HG02571 (cell line): ENCODE measurements at regions not wholly inside any gene's neighbourhood (a gene's known extent, or its start where the extent isn't known, plus 50 kb on each side); places are given as distances from the start of the nearest gene placed in this dataset.
"Not testable (repeated sequence)": the region's sequence is repeated elsewhere in the genome, so short reads cannot be mapped to it uniquely, and the experiment has no call there.

Experiments used
- ATAC-seq: cut with Tn5 transposase; IDR thresholded peaks from one replicate; pipeline ENCODE4 v1.9.1; 2021; ENCODE audit warnings: mild to moderate bottlenecking, moderate library complexity; ENCODE audit not compliant: unreplicated experiment

GRCh38 chr3:182487143-182487542 is 306.2 kb upstream of the ATP11B start:
- no peak for ATAC-seq

- no peak for ATAC-seq
Measured at GRCh38 chr3:182487611-182488010, 305.7 kb upstream of the ATP11B start.

- no peak for ATAC-seq
Measured at GRCh38 chr3:182490596-182491491, 302.5 kb upstream of the ATP11B start.

- no peak for ATAC-seq
Measured at GRCh38 chr3:182491577-182491976, 301.7 kb upstream of the ATP11B start.

GRCh38 chr3:182492536-182492935 is 300.8 kb upstream of the ATP11B start:
- no peak for ATAC-seq

GRCh38 chr3:182500289-182500688 is 293.0 kb upstream of the ATP11B start:
- no peak for ATAC-seq

- no peak for ATAC-seq
Measured at GRCh38 chr3:182501856-182502255, 291.4 kb upstream of the ATP11B start.

GRCh38 chr3:182503401-182503800 is 289.9 kb upstream of the ATP11B start:
- no peak for ATAC-seq

DNA sequence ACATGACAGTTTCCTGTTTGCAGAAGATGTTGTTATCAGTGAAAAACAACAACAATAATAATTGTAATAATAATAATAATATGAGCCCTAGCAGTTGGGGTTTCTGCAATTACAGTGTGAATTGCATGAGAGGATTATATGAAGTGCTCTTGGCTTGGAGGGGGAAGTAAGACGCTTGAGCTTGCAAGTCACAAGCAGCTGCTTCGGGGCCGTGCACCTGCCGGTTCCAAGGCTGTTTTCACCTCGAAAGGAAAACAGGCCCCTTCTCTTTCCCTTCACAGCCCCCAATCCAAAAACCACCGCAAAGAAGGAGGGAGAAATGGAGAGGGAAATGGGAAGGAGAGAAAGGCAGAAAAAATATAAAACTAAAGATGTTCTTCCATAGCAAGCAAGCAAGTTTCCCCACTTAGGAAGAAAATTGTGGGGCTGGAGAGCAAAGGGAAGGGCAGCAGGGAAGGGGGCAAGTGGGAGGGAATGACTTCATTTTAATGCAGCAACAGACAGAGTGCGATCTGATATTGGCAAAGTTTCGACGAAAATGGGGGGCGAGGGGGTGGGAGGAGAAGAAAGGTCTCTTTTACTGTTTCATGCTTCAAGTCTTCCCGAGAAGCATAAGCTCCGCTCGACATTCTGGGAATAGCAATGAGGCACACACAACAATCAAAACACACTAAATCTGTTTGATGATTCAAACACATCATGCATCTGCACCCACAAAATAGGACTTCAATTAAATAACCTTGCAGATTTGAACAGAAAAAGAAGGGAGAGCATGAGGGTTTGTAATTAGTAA is 284.2 kb upstream of the ATP11B start:
- ATAC-seq = no peak

DNA sequence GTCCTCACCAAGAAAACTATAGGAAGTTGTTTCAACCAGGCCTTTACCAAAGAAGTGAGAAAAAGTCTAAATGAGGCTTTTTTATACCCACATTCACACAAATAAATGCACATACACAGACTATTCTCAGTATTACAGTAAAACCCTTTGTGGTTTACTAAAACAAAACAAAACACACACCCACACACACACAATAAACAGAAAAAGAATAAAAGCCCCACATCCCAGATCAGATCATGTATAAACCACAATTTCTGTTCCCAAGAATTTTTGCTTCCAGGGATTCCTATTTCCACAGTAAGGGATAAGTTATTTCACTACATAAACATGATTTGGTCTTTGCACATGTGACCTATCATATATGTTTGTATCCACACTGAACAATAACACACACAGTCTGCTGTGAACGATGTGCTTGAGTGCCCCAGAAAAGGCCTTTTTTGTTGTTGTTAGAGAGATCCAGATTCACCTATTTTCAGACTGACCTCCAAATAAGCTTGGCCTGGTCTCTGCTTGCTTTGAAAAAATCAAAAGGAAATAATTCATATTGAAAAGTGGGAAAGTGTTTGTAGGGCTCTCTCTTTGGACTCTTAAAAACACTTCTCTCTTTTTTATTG is 283.4 kb upstream of the ATP11B start:
- ATAC-seq = no peak

DNA sequence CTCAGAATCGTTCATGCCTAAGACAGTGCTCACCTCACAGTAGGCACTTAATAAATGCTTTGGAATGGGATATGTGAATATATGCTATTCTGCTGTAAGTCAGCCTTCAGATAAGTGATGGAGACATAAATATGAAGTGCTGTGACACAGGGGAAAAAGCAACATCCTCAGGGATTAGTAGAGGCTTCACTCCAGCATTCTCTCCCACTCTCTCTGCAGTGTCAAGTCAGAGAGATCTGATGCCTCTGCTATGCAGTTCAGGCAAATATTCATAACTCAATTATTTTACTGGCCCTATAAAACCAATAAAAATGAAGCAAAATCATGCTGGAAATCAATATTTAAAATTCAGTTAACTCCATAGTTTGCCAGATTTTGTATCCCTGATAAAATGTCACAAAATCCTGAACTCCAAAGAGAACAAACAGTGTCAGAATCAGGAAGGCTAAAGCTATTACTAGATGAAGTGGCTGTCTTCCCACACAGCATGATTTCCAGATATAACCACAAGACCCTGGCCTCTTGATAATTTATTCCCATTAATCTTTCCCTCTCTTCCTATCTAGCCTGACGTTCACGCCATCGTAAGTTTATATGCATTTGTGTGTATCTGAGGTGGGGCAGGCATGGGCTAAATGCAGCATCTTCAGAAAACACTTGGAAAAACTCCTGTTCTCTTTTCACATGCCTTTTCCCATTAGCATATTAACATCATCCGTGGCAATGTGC is 278.9 kb upstream of the ATP11B start:
- no peak for ATAC-seq

- no peak for ATAC-seq
Measured at GRCh38 chr3:182516597-182517336, 276.5 kb upstream of the ATP11B start.

GRCh38 chr3:182519569-182519968 is 273.7 kb upstream of the ATP11B start:
- ATAC-seq = no peak

GRCh38 chr3:182521339-182521738 is 272.0 kb upstream of the ATP11B start:
- no peak for ATAC-seq

DNA sequence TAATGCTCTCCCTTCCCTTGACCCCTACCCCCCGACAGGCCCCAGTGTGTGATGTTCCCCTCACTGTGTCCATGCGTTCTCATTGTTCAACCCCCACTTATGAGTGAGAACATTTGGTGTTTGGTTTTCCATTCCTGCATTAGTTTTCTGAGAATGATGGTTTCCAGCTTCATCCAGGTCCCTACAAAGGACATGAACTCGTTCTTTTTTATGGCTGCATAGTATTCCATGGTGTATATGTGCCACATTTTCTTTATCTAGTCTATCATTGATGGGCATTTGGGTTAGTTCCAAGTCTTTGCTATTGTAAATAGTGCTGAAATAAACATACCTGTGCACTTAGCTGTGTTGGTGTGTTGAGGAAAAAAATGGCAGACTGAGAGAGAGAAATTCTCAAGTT is 269.9 kb upstream of the ATP11B start:
- not testable (repeated sequence) for ATAC-seq

- no peak for ATAC-seq
Measured at GRCh38 chr3:182523836-182524235, 269.5 kb upstream of the ATP11B start.

DNA sequence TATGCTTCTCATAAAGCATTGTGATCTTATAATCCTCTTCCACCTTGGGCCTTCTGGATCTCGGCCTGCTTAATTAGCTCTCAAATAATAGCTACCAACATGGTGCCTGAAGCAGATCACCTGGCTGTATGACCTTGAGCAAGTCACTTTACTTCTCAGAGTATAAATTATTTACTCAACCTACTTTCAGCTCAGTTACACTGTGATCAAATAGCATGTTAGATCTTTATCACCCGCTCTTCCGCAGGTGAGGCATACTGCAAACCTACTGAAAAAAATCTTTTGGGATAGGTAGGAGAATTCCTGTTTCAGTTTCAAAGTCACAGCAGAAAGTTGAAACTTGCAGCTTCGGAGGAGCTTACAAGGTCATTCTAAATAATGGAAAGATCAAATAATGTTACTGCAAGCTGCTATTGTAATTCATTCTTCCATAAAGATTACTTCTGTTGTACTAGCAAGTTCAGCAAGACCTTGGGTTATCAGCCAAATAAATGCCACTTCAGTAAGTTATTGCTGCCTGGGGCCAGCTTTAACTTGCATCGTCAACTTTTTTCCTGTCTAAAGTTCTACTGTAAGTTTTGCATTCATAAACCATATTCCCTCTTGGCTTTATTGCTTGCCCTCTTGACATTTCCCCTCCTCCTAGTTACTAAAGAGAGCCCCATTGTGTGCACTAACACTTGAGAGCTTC is 268.4 kb upstream of the ATP11B start:
- ATAC-seq = no peak

GRCh38 chr3:182525766-182526374 is 267.4 kb upstream of the ATP11B start:
- ATAC-seq = no peak

DNA sequence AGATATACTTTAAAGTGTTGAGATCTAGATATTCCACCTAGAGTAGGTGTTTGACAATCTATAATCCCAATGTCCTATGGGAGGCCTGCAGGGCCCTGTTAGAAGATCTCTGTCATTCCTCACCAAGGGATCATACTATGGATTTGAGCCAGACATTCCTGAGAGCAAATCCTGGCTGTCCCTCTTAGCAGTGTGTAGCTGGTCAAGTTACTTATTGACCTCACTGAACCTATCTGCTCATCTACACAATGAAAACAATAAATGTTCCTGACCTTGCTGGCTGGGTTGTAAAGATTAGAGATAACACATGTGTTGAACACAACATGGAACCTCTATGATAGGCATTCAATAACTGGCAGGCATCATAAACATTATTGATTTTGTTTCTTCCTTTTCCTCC is 265.6 kb upstream of the ATP11B start:
- ATAC-seq = no peak
